ENCODE measurements at regions not wholly inside any gene's neighbourhood (a gene's known extent, or its start where the extent isn't known, plus 50 kb on each side); places are given as distances from the start of the nearest gene placed in this dataset.

- TF ChIP-seq MYC (IDR thresholded peaks at IDR 0.05; ENCODE audit: low read depth, low read length), result no peak
- no peak for TF ChIP-seq CTCF (IDR thresholded peaks at IDR 0.05; ENCODE audit: low read depth, low read length)
- no peak for TF ChIP-seq POLR2A (IDR thresholded peaks at IDR 0.05; ENCODE audit: extremely low read depth, insufficient read length)
- TF ChIP-seq MAX (IDR thresholded peaks at IDR 0.05; ENCODE audit: low read depth, low read length), result no peak
Observed at GRCh38 chr3:84304214-84304613, 654.6 kb upstream of the CADM2 start.

Measured in NB4 (cell line).